ENCODE measurements at regions not wholly inside any gene's neighbourhood (a gene's known extent, or its start where the extent isn't known, plus 50 kb on each side); places are given as distances from the start of the nearest gene placed in this dataset.

DNA sequence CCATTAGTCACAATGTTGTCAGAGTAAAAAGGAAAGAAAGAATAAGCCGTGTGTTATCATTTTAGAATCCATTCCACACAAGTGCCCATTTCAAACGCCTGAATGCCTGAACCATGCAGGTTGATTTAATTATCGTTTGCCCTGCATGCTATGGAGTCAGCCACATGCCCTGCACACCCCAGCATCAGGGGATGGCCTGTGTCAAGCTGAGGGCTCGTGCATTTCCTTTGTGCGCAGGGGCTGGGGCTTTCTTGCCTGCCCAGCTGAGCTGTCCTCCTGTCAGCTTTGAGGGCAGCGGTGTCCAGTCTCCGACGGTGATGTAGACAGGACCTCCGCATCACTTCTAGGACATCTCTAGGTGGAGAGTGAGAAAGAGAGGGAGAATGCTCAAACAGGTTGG lies 200.4 kb downstream of the TSN start:
- TF ChIP-seq, protein P1, sequence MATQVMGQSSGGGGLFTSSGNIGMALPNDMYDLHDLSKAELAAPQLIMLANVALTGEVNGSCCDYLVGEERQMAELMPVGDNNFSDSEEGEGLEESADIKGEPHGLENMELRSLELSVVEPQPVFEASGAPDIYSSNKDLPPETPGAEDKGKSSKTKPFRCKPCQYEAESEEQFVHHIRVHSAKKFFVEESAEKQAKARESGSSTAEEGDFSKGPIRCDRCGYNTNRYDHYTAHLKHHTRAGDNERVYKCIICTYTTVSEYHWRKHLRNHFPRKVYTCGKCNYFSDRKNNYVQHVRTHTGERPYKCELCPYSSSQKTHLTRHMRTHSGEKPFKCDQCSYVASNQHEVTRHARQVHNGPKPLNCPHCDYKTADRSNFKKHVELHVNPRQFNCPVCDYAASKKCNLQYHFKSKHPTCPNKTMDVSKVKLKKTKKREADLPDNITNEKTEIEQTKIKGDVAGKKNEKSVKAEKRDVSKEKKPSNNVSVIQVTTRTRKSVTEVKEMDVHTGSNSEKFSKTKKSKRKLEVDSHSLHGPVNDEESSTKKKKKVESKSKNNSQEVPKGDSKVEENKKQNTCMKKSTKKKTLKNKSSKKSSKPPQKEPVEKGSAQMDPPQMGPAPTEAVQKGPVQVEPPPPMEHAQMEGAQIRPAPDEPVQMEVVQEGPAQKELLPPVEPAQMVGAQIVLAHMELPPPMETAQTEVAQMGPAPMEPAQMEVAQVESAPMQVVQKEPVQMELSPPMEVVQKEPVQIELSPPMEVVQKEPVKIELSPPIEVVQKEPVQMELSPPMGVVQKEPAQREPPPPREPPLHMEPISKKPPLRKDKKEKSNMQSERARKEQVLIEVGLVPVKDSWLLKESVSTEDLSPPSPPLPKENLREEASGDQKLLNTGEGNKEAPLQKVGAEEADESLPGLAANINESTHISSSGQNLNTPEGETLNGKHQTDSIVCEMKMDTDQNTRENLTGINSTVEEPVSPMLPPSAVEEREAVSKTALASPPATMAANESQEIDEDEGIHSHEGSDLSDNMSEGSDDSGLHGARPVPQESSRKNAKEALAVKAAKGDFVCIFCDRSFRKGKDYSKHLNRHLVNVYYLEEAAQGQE (IDR thresholded peaks at IDR 0.05; ENCODE audit: insufficient read depth in 1 of 2, low read depth in 2 of 2, low read length in 2 of 2): no peak
- TF ChIP-seq FOXP2 (optimal IDR thresholded peaks at IDR 0.05; ENCODE audit: borderline replicate concordance, extremely low read depth, extremely low read length, insufficient read depth): no peak
- TF ChIP-seq SIN3A (IDR thresholded peaks at IDR 0.05; ENCODE audit: borderline replicate concordance, insufficient read depth, low read length): no peak
- no peak for TF ChIP-seq TAF1 (IDR thresholded peaks at IDR 0.05; ENCODE audit: borderline replicate concordance, insufficient read depth, low read length)
- TF ChIP-seq POLR2AphosphoS5 (IDR thresholded peaks at IDR 0.05; ENCODE audit: low read depth, low read length): no peak

DNA sequence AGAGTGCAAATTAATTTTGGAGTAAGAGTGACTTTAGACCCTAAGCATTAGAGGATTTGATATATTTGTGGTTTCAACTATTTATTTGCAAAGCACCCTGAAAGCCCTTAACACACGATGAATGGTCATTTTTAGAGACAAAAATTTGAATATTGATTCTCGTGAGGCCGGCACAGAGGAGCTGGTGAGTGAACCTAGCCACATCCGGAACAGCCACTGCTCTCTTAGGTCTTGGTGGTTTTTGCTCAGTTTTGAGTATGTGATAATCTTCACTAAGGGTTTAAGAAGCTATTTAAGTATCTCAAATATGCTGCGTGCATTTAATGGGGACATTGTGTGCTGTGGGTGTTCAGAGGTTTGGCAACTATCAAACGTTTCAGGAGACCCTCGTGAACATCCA lies 204.8 kb downstream of the TSN start:
- no peak for TF ChIP-seq FOXP2 (optimal IDR thresholded peaks at IDR 0.05; ENCODE audit: borderline replicate concordance, extremely low read depth, extremely low read length, insufficient read depth)
- no peak for TF ChIP-seq SIN3A (IDR thresholded peaks at IDR 0.05; ENCODE audit: borderline replicate concordance, insufficient read depth, low read length)
- TF ChIP-seq, protein P1 (IDR thresholded peaks at IDR 0.05; ENCODE audit: insufficient read depth in 1 of 2, low read depth in 2 of 2, low read length in 2 of 2): no peak
- no peak for TF ChIP-seq POLR2AphosphoS5 (IDR thresholded peaks at IDR 0.05; ENCODE audit: low read depth, low read length)
- TF ChIP-seq TAF1 (IDR thresholded peaks at IDR 0.05; ENCODE audit: borderline replicate concordance, insufficient read depth, low read length): no peak

DNA sequence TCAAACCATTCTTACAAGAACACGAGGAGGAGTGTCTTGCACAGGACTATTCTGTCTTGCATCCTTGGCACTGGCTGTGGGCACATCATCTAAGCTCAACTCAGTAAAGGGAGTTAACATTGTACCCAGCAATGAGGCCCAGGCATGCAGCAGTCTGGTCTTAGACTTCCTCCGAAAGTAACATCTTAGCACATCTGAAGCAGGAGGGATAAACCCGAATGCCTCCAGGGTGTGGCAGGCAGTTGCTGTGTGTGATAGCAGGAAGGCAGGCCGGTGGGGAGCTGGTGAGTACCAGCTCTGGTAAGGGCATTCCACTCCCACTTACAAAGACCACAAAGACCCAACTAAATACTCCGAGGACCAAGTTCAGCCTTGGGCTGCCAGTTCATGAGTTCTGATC lies 206.3 kb downstream of the TSN start:
- no peak for TF ChIP-seq FOXP2 (optimal IDR thresholded peaks at IDR 0.05; ENCODE audit: borderline replicate concordance, extremely low read depth, extremely low read length, insufficient read depth)
- TF ChIP-seq TAF1 (IDR thresholded peaks at IDR 0.05; ENCODE audit: borderline replicate concordance, insufficient read depth, low read length): no peak
- no peak for TF ChIP-seq SIN3A (IDR thresholded peaks at IDR 0.05; ENCODE audit: borderline replicate concordance, insufficient read depth, low read length)
- no peak for TF ChIP-seq POLR2AphosphoS5 (IDR thresholded peaks at IDR 0.05; ENCODE audit: low read depth, low read length)
- TF ChIP-seq, protein P1 (IDR thresholded peaks at IDR 0.05; ENCODE audit: insufficient read depth in 1 of 2, low read depth in 2 of 2, low read length in 2 of 2): no peak

DNA sequence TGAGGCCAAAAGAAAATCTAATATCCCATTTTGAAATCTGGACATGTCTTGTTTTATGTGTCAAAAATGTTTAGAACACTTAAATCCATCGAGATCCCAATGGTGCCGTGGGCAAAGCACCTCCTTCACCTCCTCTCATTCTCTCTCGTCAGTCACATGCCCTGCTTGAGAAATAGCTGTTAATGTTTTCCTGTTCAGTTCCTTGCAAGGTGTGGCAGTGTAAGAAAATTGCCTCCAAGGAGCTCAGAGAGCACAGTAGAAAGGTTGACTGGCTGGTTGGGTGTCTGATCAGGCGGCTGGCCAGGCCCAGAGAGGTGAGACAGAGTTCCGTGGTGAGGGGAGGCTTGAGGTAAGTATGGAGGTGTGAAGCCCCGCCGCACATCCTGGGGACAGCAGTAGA lies 210.2 kb downstream of the TSN start:
- TF ChIP-seq, protein P1 (IDR thresholded peaks at IDR 0.05; ENCODE audit: insufficient read depth in 1 of 2, low read depth in 2 of 2, low read length in 2 of 2): no peak

DNA sequence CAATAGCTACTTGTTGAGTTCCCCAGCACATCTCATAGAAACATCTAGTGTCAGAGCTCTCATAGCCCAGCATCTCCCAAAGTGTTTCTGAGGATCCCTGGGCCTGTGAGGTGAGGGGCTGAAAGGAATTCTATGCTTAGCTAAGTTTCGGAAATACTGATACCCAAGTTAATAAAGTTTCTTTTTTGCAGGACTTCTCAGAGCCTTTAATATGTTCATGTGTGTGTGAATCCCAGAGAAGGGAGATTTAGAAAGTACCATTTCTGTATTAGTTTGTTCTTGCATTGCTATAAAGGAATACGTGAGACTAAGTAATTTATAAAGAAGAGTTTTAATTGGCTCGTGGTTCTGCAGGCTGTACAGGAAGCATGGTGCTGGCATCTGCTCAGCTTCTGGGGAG lies 211.2 kb downstream of the TSN start:
- no peak for TF ChIP-seq POLR2AphosphoS5 (IDR thresholded peaks at IDR 0.05; ENCODE audit: low read depth, low read length)
- no peak for TF ChIP-seq TAF1 (IDR thresholded peaks at IDR 0.05; ENCODE audit: borderline replicate concordance, insufficient read depth, low read length)
- no peak for TF ChIP-seq SIN3A (IDR thresholded peaks at IDR 0.05; ENCODE audit: borderline replicate concordance, insufficient read depth, low read length)
- TF ChIP-seq, protein P1 (IDR thresholded peaks at IDR 0.05; ENCODE audit: insufficient read depth in 1 of 2, low read depth in 2 of 2, low read length in 2 of 2): no peak
- no peak for TF ChIP-seq FOXP2 (optimal IDR thresholded peaks at IDR 0.05; ENCODE audit: borderline replicate concordance, extremely low read depth, extremely low read length, insufficient read depth)

All from PFSK-1 (cell line).